ENCODE measurements at regions not wholly inside any gene's neighbourhood (a gene's known extent, or its start where the extent isn't known, plus 50 kb on each side); places are given as distances from the start of the nearest gene placed in this dataset.

DNA sequence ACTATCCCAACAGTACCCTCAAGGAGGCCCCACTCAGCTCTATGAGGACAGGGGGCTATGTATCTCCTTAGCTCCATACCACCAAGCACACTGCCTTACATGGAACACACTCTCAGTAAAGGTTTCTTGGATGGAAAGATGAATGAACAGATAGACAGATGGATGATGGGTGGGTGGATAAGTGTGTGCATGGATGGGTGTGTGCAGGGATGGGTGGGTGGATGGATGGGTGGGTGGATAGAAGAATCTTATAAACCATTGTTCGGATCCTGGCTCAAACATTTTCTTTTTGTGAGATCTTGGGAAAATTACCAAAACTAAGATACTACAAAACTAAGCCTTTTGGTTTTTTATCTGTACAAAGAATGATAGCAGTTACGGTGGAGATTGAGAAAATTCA is 111.0 kb upstream of the NFIA start:
- Histone ChIP-seq H3K9me3 (ENCODE audit: control insufficient read depth in 4 of 4, low read length in 3 of 4) (no peaks in the 10 kb centered on the region), H3K9ac (ENCODE audit: low read depth in 1 of 2, low read length in 2 of 2) (no peak overlapping the region), H3K27ac (ENCODE audit: low read depth in 1 of 2, low read length in 2 of 2) (no peak overlapping the region), H3K36me3 (ENCODE audit: control insufficient read depth in 4 of 4, insufficient read depth in 3 of 4, low read depth in 1 of 4, low read length in 3 of 4) (no peaks in the 10 kb centered on the region), H3K4me1 (ENCODE audit: control insufficient read depth in 4 of 4, insufficient read depth in 4 of 4, low read length in 3 of 4) (no peaks in the 10 kb centered on the region), H3K4me3 (ENCODE audit: low read depth in 1 of 3, low read length in 3 of 3) (no peak overlapping the region), H3K27me3 (ENCODE audit: control insufficient read depth in 4 of 4, insufficient read depth in 4 of 4, low read length in 3 of 4) (no peaks in the 10 kb centered on the region)
- TF ChIP-seq YY1 (IDR thresholded peaks at IDR 0.05), result no peak
- TF ChIP-seq FOXA2 (IDR thresholded peaks at IDR 0.05), result no peak
- TF ChIP-seq, protein P1, sequence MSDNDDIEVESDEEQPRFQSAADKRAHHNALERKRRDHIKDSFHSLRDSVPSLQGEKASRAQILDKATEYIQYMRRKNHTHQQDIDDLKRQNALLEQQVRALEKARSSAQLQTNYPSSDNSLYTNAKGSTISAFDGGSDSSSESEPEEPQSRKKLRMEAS (IDR thresholded peaks at IDR 0.05), result no peak
- TF ChIP-seq HNF4G (IDR thresholded peaks at IDR 0.05), result no peak
- no peak for TF ChIP-seq SP1 (IDR thresholded peaks at IDR 0.05)
- TF ChIP-seq, protein P2, sequence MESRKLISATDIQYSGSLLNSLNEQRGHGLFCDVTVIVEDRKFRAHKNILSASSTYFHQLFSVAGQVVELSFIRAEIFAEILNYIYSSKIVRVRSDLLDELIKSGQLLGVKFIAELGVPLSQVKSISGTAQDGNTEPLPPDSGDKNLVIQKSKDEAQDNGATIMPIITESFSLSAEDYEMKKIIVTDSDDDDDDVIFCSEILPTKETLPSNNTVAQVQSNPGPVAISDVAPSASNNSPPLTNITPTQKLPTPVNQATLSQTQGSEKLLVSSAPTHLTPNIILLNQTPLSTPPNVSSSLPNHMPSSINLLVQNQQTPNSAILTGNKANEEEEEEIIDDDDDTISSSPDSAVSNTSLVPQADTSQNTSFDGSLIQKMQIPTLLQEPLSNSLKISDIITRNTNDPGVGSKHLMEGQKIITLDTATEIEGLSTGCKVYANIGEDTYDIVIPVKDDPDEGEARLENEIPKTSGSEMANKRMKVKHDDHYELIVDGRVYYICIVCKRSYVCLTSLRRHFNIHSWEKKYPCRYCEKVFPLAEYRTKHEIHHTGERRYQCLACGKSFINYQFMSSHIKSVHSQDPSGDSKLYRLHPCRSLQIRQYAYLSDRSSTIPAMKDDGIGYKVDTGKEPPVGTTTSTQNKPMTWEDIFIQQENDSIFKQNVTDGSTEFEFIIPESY (IDR thresholded peaks at IDR 0.05), result no peak
- TF ChIP-seq, protein P3, sequence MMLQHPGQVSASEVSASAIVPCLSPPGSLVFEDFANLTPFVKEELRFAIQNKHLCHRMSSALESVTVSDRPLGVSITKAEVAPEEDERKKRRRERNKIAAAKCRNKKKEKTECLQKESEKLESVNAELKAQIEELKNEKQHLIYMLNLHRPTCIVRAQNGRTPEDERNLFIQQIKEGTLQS (IDR thresholded peaks at IDR 0.05), result no peak
- TF ChIP-seq, protein P4, sequence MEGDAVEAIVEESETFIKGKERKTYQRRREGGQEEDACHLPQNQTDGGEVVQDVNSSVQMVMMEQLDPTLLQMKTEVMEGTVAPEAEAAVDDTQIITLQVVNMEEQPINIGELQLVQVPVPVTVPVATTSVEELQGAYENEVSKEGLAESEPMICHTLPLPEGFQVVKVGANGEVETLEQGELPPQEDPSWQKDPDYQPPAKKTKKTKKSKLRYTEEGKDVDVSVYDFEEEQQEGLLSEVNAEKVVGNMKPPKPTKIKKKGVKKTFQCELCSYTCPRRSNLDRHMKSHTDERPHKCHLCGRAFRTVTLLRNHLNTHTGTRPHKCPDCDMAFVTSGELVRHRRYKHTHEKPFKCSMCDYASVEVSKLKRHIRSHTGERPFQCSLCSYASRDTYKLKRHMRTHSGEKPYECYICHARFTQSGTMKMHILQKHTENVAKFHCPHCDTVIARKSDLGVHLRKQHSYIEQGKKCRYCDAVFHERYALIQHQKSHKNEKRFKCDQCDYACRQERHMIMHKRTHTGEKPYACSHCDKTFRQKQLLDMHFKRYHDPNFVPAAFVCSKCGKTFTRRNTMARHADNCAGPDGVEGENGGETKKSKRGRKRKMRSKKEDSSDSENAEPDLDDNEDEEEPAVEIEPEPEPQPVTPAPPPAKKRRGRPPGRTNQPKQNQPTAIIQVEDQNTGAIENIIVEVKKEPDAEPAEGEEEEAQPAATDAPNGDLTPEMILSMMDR (IDR thresholded peaks at IDR 0.05; ENCODE audit: low read depth, low read length, missing input control), result no peak
- TF ChIP-seq GABPA (IDR thresholded peaks at IDR 0.05 in 1 of 2, conservative IDR thresholded peaks at IDR 0.05 in 1 of 2), result no peak
- no peak for TF ChIP-seq TAF1 (conservative IDR thresholded peaks at IDR 0.05)
- TF ChIP-seq HNF4A (conservative IDR thresholded peaks at IDR 0.05), result no peak
- TF ChIP-seq FOXA1 (IDR thresholded peaks at IDR 0.05), result no peak
- no peak for TF ChIP-seq JUND (IDR thresholded peaks at IDR 0.05)
- TF ChIP-seq RAD21 (IDR thresholded peaks at IDR 0.05), result no peak
- no peak for TF ChIP-seq EGR1 (IDR thresholded peaks at IDR 0.05; ENCODE audit: low read depth in 2 of 2)
- 88% methylated on average over 2 of the region's 2 CpGs for WGBS
- no peak for DNase-seq (ENCODE audit: low spot score)

DNA sequence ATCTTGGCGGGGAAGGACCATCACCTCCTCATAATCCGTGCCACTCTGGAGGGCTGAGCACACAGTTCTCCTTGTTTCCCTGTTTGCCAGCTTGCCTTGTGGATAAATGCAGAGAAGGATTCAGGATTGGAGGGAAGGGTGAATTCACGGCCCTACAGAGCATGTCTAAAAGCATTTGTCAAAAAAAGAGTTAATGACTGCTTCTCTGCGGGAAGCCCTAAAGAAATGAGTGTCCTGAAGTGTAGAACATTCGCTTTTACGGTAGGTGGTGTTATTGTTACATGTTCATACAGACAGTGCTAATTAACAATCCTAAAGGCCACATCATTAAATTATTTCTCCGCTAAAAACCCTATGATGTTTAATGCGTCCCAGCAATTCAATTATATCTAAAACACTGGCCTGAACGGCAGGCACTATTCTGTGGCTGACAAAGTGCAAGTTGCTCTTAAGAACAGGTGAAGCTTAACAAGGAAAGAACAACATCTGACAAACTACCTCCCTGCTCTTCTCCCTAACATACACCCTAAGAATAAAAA is 112.3 kb upstream of the NFIA start:
- Histone ChIP-seq H3K4me3 (ENCODE audit: low read depth in 1 of 3, low read length in 3 of 3) (no peak overlapping the region), H3K4me1 (ENCODE audit: control insufficient read depth in 4 of 4, insufficient read depth in 4 of 4, low read length in 3 of 4) (no peaks in the 10 kb centered on the region), H3K9me3 (ENCODE audit: control insufficient read depth in 4 of 4, low read length in 3 of 4) (peaks cover 0 to 7% (median 4%) of the 10 kb centered on the region in 4 donors), H3K27me3 (ENCODE audit: control insufficient read depth in 4 of 4, insufficient read depth in 4 of 4, low read length in 3 of 4) (no peaks in the 10 kb centered on the region), H3K9ac (ENCODE audit: low read depth in 1 of 2, low read length in 2 of 2) (no peak overlapping the region), H3K27ac (ENCODE audit: low read depth in 1 of 2, low read length in 2 of 2) (no peak overlapping the region), H3K36me3 (ENCODE audit: control insufficient read depth in 4 of 4, insufficient read depth in 3 of 4, low read depth in 1 of 4, low read length in 3 of 4) (no peaks in the 10 kb centered on the region)
- TF ChIP-seq NR2F2 (IDR thresholded peaks at IDR 0.05) (no peak), SP1 (IDR thresholded peaks at IDR 0.05) (no peak), GABPA (IDR thresholded peaks at IDR 0.05 in 1 of 2, conservative IDR thresholded peaks at IDR 0.05 in 1 of 2) (no peak), RAD21 (IDR thresholded peaks at IDR 0.05) (peak; percentile 75 to 81), YY1 (IDR thresholded peaks at IDR 0.05) (no peak), JUND (IDR thresholded peaks at IDR 0.05) (no peak), EGR1 (IDR thresholded peaks at IDR 0.05; ENCODE audit: low read depth in 2 of 2) (no peak), HNF4A (conservative IDR thresholded peaks at IDR 0.05) (no peak), TAF1 (conservative IDR thresholded peaks at IDR 0.05) (no peak)
- TF ChIP-seq, protein P4 (IDR thresholded peaks at IDR 0.05; ENCODE audit: low read depth, low read length, missing input control), result peak; percentile 51
- 48% methylated on average over 9 of the region's 9 CpGs for WGBS
- DNase-seq (ENCODE audit: low spot score), result no peak
